HCT116 (cell line): ENCODE measurements at regions not wholly inside any gene's neighbourhood (a gene's known extent, or its start where the extent isn't known, plus 50 kb on each side); places are given as distances from the start of the nearest gene placed in this dataset.

Source experiments
- ATAC-seq: fragments of 200-7000 bp; cut with Tn5 transposase; 2 replicates; pipeline ENCODE4 v1.9.1; 2020; ENCODE audit warnings: mild to moderate bottlenecking, moderate library complexity
- BruUV-seq: library from RNA; stranded (reverse); fragments of 400-500 nt; replicated peaks from 2 replicates; lab custom pipeline; 2021; lab: Mats Ljungman, UMichigan
- CTCF ChIA-PET: fragments of 300-600 bp; sonication (Branson Sonifier 250); formaldehyde crosslinking; loops from one replicate; lab custom pipeline; 2021; ENCODE audit warnings: antibody characterized with exemption; lab: Charles Lee
- POLR2A ChIA-PET: fragments of 300-600, 350-600 bp; sonication (Branson Sonifier 250); formaldehyde crosslinking; loops from one replicate; lab custom pipeline; 2021; ENCODE audit warnings: antibody characterized with exemption; lab: Charles Lee
- RAD21 ChIA-PET, 2 experiments: fragments of 300-600 bp; sonication (Branson Sonifier 250); formaldehyde crosslinking; loops; one replicate each; lab custom pipeline; 2023; ENCODE audit warnings: low total read pairs in 2 of 2; ENCODE audit not compliant: uncharacterized antibody in 2 of 2, unreplicated experiment in 2 of 2, low non-redundant PET in 1 of 2; lab: Charles Lee
- DNase-seq: peaks from one replicate; pipeline ENCODE4 v3.0.0-alpha.2; 2010; ENCODE audit warnings: low read depth, low spot score
- H2AFZ ChIP-seq: fragments of 200-600 bp; shearing (Covaris generic), sonication (generic); 2 replicates; pipeline ENCODE4 v1.6.1; 2017; ENCODE audit warnings: low read depth, mixed run types, mixed read lengths, antibody characterized with exemption, low read length; ENCODE audit not compliant: poor library complexity, severe bottlenecking
- H3K27ac ChIP-seq: 2 replicates; pipeline ENCODE4 v1.5.1; 2012; ENCODE audit warnings: low read depth, low read length
- H3K27me3 ChIP-seq: fragments of 200-600 bp; sonication (generic); 2 replicates; pipeline ENCODE4 v1.6.1; 2016; ENCODE audit warnings: mixed run types, low read length, mixed read lengths; ENCODE audit not compliant: insufficient read depth
- H3K36me3 ChIP-seq, 2 experiments: fragments of 200-500 bp in 1 of 2; fragments of 200-600 bp in 1 of 2; sonication (Bioruptor generic) in 1 of 2; sonication (generic) in 1 of 2; 2 replicates each; pipeline versions ENCODE4 v1.5.1 to v1.6.1; 2014 to 2016; ENCODE audit warnings: low read length in 2 of 2, inconsistent platforms in 1 of 2, mixed read lengths in 1 of 2, mixed run types in 1 of 2; ENCODE audit not compliant: insufficient read depth in 2 of 2, control insufficient read depth in 1 of 2
- H3K4me1 ChIP-seq, 2 experiments: fragments of 200-600 bp in 1 of 2; sonication (generic) in 1 of 2; 2 replicates each; pipeline versions ENCODE4 v1.5.1 to v1.6.1; 2012 to 2017; ENCODE audit warnings: low read length in 2 of 2, inconsistent platforms in 1 of 2, mild to moderate bottlenecking in 1 of 2, mixed read lengths in 1 of 2, mixed run types in 1 of 2, moderate library complexity in 1 of 2; ENCODE audit not compliant: insufficient read depth in 2 of 2, control insufficient read depth in 1 of 2
- H3K4me2 ChIP-seq: fragments of 200-600 bp; sonication (generic); 2 replicates; pipeline ENCODE4 v1.6.1; 2017; ENCODE audit warnings: mixed run types, low read length, mixed read lengths
- H3K4me3 ChIP-seq, 2 experiments: fragments of 200-600 bp in 1 of 2; sonication (generic) in 1 of 2; replicated peaks in 1 of 2; 2 replicates each; pipeline ENCODE4 v1.5.1; 2011 to 2016; ENCODE audit warnings: low read length in 2 of 2, control low read depth in 1 of 2, low read depth in 1 of 2, mild to moderate bottlenecking in 1 of 2, mixed read lengths in 1 of 2, mixed run types in 1 of 2
- H3K79me2 ChIP-seq: fragments of 200-600 bp; sonication (generic); 2 replicates; pipeline ENCODE4 v1.6.1; 2017; ENCODE audit warnings: mild to moderate bottlenecking, mixed run types, low read length, moderate library complexity, mixed read lengths; ENCODE audit not compliant: insufficient read depth
- H3K9ac ChIP-seq: fragments of 200-600 bp; sonication (generic); 2 replicates; pipeline ENCODE4 v1.6.1; 2016; ENCODE audit warnings: low read length, mixed read lengths
- H3K9me2 ChIP-seq: fragments of 200-600 bp; sonication (generic), shearing (Covaris generic); 2 replicates; pipeline ENCODE4 v1.6.1; 2017; ENCODE audit warnings: mixed run types, mild to moderate bottlenecking, moderate library complexity; ENCODE audit not compliant: insufficient read depth
- H3K9me3 ChIP-seq, 2 experiments: fragments of 200-500 bp in 1 of 2; fragments of 200-600 bp in 1 of 2; sonication (Bioruptor generic) in 1 of 2; sonication (generic) in 1 of 2; 2 replicates each; pipeline ENCODE4 v1.6.1; 2014 to 2017; ENCODE audit warnings: low read length in 2 of 2, mixed read lengths in 2 of 2, inconsistent platforms in 1 of 2, low read depth in 1 of 2, mild to moderate bottlenecking in 1 of 2, mixed run types in 1 of 2, moderate library complexity in 1 of 2; ENCODE audit not compliant: control insufficient read depth in 1 of 2, insufficient read depth in 1 of 2
- H4K20me1 ChIP-seq: fragments of 200-600 bp; sonication (generic), shearing (Covaris generic); 2 replicates; pipeline ENCODE4 v1.6.1; 2017; ENCODE audit warnings: mixed run types, mild to moderate bottlenecking, moderate library complexity; ENCODE audit not compliant: insufficient read depth
- CEBPB ChIP-seq: IDR thresholded peaks from 2 replicates; pipeline ENCODE4 v1.6.1; 2012; ENCODE audit warnings: low read depth
- EZH2phosphoT487 ChIP-seq: fragments of 200-600 bp; IDR thresholded peaks from 2 replicates; pipeline ENCODE4 v1.6.1; 2018; ENCODE audit warnings: antibody characterized with exemption, borderline replicate concordance
- FOSL1 ChIP-seq: IDR thresholded peaks from 2 replicates; pipeline ENCODE4 v1.6.1; 2012; ENCODE audit warnings: low read depth
- POLR2A ChIP-seq: IDR thresholded peaks from 2 replicates; pipeline ENCODE4 v1.7.0; 2011; ENCODE audit warnings: borderline replicate concordance; ENCODE audit not compliant: insufficient read depth, insufficient read length; ENCODE audit errors: extremely low read depth
- POLR2AphosphoS5 ChIP-seq: IDR thresholded peaks from 2 replicates; pipeline ENCODE4 v1.6.1; 2011; ENCODE audit warnings: mild to moderate bottlenecking, low read depth, low read length, moderate library complexity
- RAD21 ChIP-seq: IDR thresholded peaks from 2 replicates; pipeline ENCODE4 v1.6.1; 2012; ENCODE audit warnings: low read depth, mild to moderate bottlenecking
- REST ChIP-seq: IDR thresholded peaks from 2 replicates; pipeline ENCODE4 v1.6.1; 2012; ENCODE audit warnings: low read depth
- SIN3A ChIP-seq: IDR thresholded peaks from 2 replicates; pipeline ENCODE4 v1.6.1; 2012; ENCODE audit warnings: low read depth
- SRF ChIP-seq: IDR thresholded peaks from 2 replicates; pipeline ENCODE4 v1.6.1; 2012; ENCODE audit warnings: low read depth
- ZFX ChIP-seq: fragments of 450-650 bp; IDR thresholded peaks from 2 replicates; pipeline ENCODE4 v1.6.1; 2017
- ZNF274 ChIP-seq: fragments of 200-500 bp; sonication (Bioruptor generic); IDR thresholded peaks from 2 replicates; pipeline ENCODE4 v1.6.1; 2014; ENCODE audit warnings: mild to moderate bottlenecking, low read depth, low read length, inconsistent platforms
- intact Hi-C: fragments of 100-400 bp; cut with micrococcal nuclease; formaldehyde crosslinking; loops from 2 replicates; pipeline ENCODE4 v1.10.0; 2022

DNA sequence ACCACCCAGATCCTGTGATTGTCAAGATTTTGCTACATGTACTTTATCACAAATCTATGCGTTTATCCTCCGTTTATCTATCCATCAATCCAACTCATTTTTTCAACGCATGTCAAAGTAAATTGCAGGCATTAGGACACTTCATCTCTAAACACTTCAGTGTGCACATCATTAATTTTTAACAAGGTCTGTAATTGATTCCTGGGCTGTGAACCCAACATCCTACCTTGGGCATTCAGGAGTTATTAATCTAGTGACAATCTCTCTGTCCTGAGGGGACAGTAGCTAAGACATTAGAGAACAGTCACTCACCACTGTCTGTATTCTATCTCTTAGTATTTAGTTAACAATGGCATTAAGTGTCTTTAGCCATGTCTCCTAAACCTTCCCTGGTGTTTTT is 264.7 kb downstream of the SOX9 start:
- ATAC-seq (no peak), DNase-seq (no peak)
- CTCF ChIA-PET: no interaction called here
- Histone ChIP-seq H3K79me2 (no peaks in the 10 kb centered on the region), H3K9ac (peak overlapping the region; percentile 41), H3K27me3 (no peaks in the 10 kb centered on the region), H3K36me3 (no peaks in the 10 kb centered on the region), H3K4me1 (peaks cover 89 to 93% of the 10 kb centered on the region in 2 experiments), H4K20me1 (no peaks in the 10 kb centered on the region), H3K4me3 (no peak overlapping the region), H3K9me2 (no peaks in the 10 kb centered on the region), H3K9me3 (no peaks in the 10 kb centered on the region), H2AFZ (no peak overlapping the region), H3K27ac (peak overlapping the region; percentile 76), H3K4me2 (peak overlapping the region; percentile 70)
- POLR2A ChIA-PET: interaction anchor here (1.1 kb wide), 1 partner anchor 26 kb away, joined by 3 read pairs; no protein-coding TSS in a partner anchor
- RAD21 ChIA-PET: no interaction called here
- BruUV-seq: no TSS peak
- TF ChIP-seq ZNF274 (no peak), RAD21 (no peak), POLR2A (no peak), REST (no peak), EZH2phosphoT487 (no peak), ZFX (no peak), CEBPB (no peak), SIN3A (no peak), SRF (no peak), POLR2AphosphoS5 (no peak), FOSL1 (no peak)
- intact Hi-C loops: loop anchor here (5.0 kb wide), 1 partner anchor 258 kb away; no protein-coding TSS in a partner anchor
